Right atrium auricular region (tissue), 2 donors: ENCODE measurements at regions not wholly inside any gene's neighbourhood (a gene's known extent, or its start where the extent isn't known, plus 50 kb on each side); places are given as distances from the start of the nearest gene placed in this dataset.
"Not testable (repeated sequence)": the region's sequence is repeated elsewhere in the genome, so short reads cannot be mapped to it uniquely, and the experiment has no call there.

ENCODE experiments used
- DNase-seq: peaks from one replicate; pipeline ENCODE4 v3.0.0-alpha.2; 2019; ENCODE audit warnings: low spot score
- H3K27ac ChIP-seq, 2 donors: fragments of 200-600 bp; sonication (generic); 1 replicate in 1 of 2; 2 replicates in 1 of 2; pipeline ENCODE4 v1.5.1; 2016 to 2019
- H3K27me3 ChIP-seq, 2 donors: fragments of 200-600 bp; sonication (generic); one replicate each; pipeline versions ENCODE4 v1.5.1 to v1.6.0; 2017 to 2019
- H3K36me3 ChIP-seq: fragments of 200-600 bp; sonication (generic); one replicate; pipeline ENCODE4 v1.5.1; 2016
- H3K4me1 ChIP-seq, 2 donors: fragments of 200-600 bp; sonication (generic); one replicate each; pipeline versions ENCODE4 v1.5.1 to v1.6.0; 2017 to 2019
- H3K4me3 ChIP-seq, 2 donors: fragments of 200-600 bp; sonication (generic); 1 replicate in 1 of 2; 2 replicates in 1 of 2; pipeline ENCODE4 v1.5.1; 2017 to 2019; ENCODE audit warnings: mild to moderate bottlenecking in 1 of 2, moderate library complexity in 1 of 2
- H3K9me3 ChIP-seq, 2 donors: fragments of 200-600 bp; sonication (generic); one replicate each; pipeline ENCODE4 v1.5.1; 2019
- CTCF ChIP-seq, 2 donors: fragments of 200-600 bp; sonication (generic); IDR thresholded peaks; one replicate each; pipeline ENCODE4 v1.5.1; 2019; ENCODE audit warnings: antibody characterized with exemption in 2 of 2

GRCh38 chr1:173377266-173377665 is 99.9 kb upstream of the PRDX6 start:
- Histone ChIP-seq H3K4me3 (no peak overlapping the region), H3K27ac (no peak overlapping the region), H3K9me3 (peaks cover 0 to 7% of the 10 kb centered on the region in 2 donors), H3K36me3 (no peaks in the 10 kb centered on the region), H3K27me3 (no peaks in the 10 kb centered on the region), H3K4me1 (no peaks in the 10 kb centered on the region)
- no peak for TF ChIP-seq CTCF (IDR thresholded peaks at IDR 0.05)
- no peak for DNase-seq

GRCh38 chr1:173383351-173383750 is 93.8 kb upstream of the PRDX6 start:
- Histone ChIP-seq H3K27me3 (no peaks in the 10 kb centered on the region), H3K36me3 (no peaks in the 10 kb centered on the region), H3K4me1 (no peaks in the 10 kb centered on the region), H3K9me3 (no peaks in the 10 kb centered on the region), H3K27ac (no peak overlapping the region), H3K4me3 (no peak overlapping the region)
- no peak for DNase-seq
- no peak for TF ChIP-seq CTCF (IDR thresholded peaks at IDR 0.05)

GRCh38 chr1:173388352-173388751 is 88.8 kb upstream of the PRDX6 start:
- TF ChIP-seq CTCF (IDR thresholded peaks at IDR 0.05) = no peak
- no peaks in the 10 kb centered on the region for H3K36me3 ChIP-seq
- DNase-seq = no peak

GRCh38 chr1:173392895-173393658 is 84.1 kb upstream of the PRDX6 start:
- no peaks in the 10 kb centered on the region for H3K9me3 ChIP-seq
- DNase-seq = no peak
- no peaks in the 10 kb centered on the region for H3K36me3 ChIP-seq
- no peak for TF ChIP-seq CTCF (IDR thresholded peaks at IDR 0.05)
- peaks cover 0 to 15% of the 10 kb centered on the region in 2 donors for H3K4me1 ChIP-seq
- no peak overlapping the region for H3K4me3 ChIP-seq
- H3K27me3 ChIP-seq = no peaks in the 10 kb centered on the region
- H3K27ac ChIP-seq = peak overlapping the region; percentile 26 to 58

More at GRCh38 chr1:173388352-173388751, 88.8 kb upstream of the PRDX6 start:
- H3K27me3 ChIP-seq = no peaks in the 10 kb centered on the region
- no peak overlapping the region for H3K27ac ChIP-seq
- peaks cover 0 to 13% of the 10 kb centered on the region in 2 donors for H3K4me1 ChIP-seq
- H3K9me3 ChIP-seq = no peaks in the 10 kb centered on the region
- no peak overlapping the region for H3K4me3 ChIP-seq

GRCh38 chr1:173393659-173394000 is 83.5 kb upstream of the PRDX6 start:
- no peak for DNase-seq
- Histone ChIP-seq H3K36me3 (no peaks in the 10 kb centered on the region), H3K9me3 (no peaks in the 10 kb centered on the region), H3K4me1 (peaks cover 0 to 15% of the 10 kb centered on the region in 2 donors), H3K27ac (peak overlapping the region in 1 of 2 donors; percentile 58), H3K27me3 (no peaks in the 10 kb centered on the region), H3K4me3 (no peak overlapping the region)
- no peak for TF ChIP-seq CTCF (IDR thresholded peaks at IDR 0.05)

GRCh38 chr1:173394813-173395212 is 82.3 kb upstream of the PRDX6 start:
- not testable (repeated sequence) for H3K27me3 ChIP-seq, H3K36me3 ChIP-seq, DNase-seq, H3K27ac ChIP-seq, H3K4me3 ChIP-seq, H3K9me3 ChIP-seq
- H3K4me1 ChIP-seq = peaks cover 0 to 15% of the 10 kb centered on the region in 2 donors
